Keratinocyte (primary cell): ENCODE measurements at regions not wholly inside any gene's neighbourhood (a gene's known extent, or its start where the extent isn't known, plus 50 kb on each side); places are given as distances from the start of the nearest gene placed in this dataset.

ENCODE experiments used
- CTCF ChIP-seq, 3 experiments: IDR thresholded peaks in 1 of 3; conservative IDR thresholded peaks in 1 of 3; optimal IDR thresholded peaks in 1 of 3; 2 replicates in 2 of 3; 3 replicates in 1 of 3; pipeline versions ENCODE3 to v1.5.1; 2011; ENCODE audit warnings: low read length in 3 of 3, mild to moderate bottlenecking in 3 of 3, moderate library complexity in 2 of 3, control low read depth in 1 of 3, inconsistent platforms in 1 of 3; ENCODE audit not compliant: insufficient read depth in 2 of 3; ENCODE audit errors: extremely low read depth in 1 of 3
- EZH2 ChIP-seq: IDR thresholded peaks from one replicate; pipeline ENCODE4 v1.6.1; 2012; ENCODE audit warnings: inconsistent platforms, mild to moderate bottlenecking, low read length, moderate library complexity

- TF ChIP-seq CTCF (optimal IDR thresholded peaks at IDR 0.05 in 1 of 3, IDR thresholded peaks at IDR 0.05 in 1 of 3, conservative IDR thresholded peaks at IDR 0.05 in 1 of 3; ENCODE audit: extremely low read depth in 1 of 3, insufficient read depth in 2 of 3, low read length in 3 of 3) (no peak), EZH2 (no peak)
These were observed 304.2 kb downstream of the DNAH5 start for GRCh38 chr5:13640270-13640669.
